ENCODE measurements at regions not wholly inside any gene's neighbourhood (a gene's known extent, or its start where the extent isn't known, plus 50 kb on each side); places are given as distances from the start of the nearest gene placed in this dataset.

DNA sequence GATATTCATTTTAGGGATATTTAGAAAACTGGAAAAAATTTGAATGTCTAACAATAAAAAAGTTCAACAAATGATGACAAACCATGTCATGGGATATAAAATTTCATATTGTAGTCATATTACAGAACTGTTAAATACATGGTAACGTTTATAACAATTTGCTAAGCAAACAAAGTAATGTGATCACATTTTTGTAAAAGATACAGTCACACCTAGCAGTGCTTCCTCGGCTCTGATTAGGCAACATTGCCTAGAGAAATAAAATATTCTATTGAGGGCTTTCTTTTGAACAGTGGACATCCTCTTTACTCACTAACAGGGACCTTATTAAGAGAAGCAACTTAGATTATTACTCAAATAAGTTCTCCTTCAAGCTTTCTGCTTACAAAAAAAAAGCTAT is 605.5 kb downstream of the GATA3 start:
- TF ChIP-seq, protein P1, sequence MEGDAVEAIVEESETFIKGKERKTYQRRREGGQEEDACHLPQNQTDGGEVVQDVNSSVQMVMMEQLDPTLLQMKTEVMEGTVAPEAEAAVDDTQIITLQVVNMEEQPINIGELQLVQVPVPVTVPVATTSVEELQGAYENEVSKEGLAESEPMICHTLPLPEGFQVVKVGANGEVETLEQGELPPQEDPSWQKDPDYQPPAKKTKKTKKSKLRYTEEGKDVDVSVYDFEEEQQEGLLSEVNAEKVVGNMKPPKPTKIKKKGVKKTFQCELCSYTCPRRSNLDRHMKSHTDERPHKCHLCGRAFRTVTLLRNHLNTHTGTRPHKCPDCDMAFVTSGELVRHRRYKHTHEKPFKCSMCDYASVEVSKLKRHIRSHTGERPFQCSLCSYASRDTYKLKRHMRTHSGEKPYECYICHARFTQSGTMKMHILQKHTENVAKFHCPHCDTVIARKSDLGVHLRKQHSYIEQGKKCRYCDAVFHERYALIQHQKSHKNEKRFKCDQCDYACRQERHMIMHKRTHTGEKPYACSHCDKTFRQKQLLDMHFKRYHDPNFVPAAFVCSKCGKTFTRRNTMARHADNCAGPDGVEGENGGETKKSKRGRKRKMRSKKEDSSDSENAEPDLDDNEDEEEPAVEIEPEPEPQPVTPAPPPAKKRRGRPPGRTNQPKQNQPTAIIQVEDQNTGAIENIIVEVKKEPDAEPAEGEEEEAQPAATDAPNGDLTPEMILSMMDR (IDR thresholded peaks at IDR 0.05): no peak
- no peak for TF ChIP-seq POLR2AphosphoS5 (IDR thresholded peaks at IDR 0.05)
- no peak for TF ChIP-seq POLR2A (IDR thresholded peaks at IDR 0.05)
- WGBS: 28% methylated on average over 2 of the region's 2 CpGs
- Histone ChIP-seq H3K36me3 (no peaks in the 10 kb centered on the region), H3K27me3 (replicated peaks; ENCODE audit: insufficient read depth) (no peaks in the 10 kb centered on the region), H3K4me3 (no peak overlapping the region), H3K9me3 (no peaks in the 10 kb centered on the region), H3K27ac (no peak overlapping the region), H3K4me1 (replicated peaks) (no peaks in the 10 kb centered on the region)
- DNase-seq (ENCODE audit: low spot score): no peak
- intact Hi-C loops (cut with DNase I): no loop called here

DNA sequence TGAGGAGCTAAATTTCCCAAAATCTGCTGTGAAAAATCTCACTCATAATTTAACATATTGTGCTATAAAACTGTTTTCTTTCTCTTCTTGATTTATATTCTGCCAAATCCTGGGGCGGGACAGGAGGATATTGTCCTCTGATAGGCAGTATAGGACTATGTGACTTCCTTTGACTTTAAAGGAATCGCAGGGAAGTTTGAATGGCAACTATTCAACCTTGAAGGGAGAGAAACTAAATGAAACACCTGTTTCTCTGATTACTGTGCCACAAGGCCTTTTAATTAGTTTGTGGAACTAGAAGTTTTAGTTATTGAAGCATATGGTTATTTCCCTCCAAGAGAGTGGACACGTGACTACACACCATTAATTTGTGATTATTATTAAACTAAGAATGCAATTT is 607.4 kb downstream of the GATA3 start:
- no peak overlapping the region for H3K4me3 ChIP-seq
- TF ChIP-seq, protein P1 (IDR thresholded peaks at IDR 0.05): no peak
- TF ChIP-seq POLR2AphosphoS5 (IDR thresholded peaks at IDR 0.05): no peak
- no peak for TF ChIP-seq POLR2A (IDR thresholded peaks at IDR 0.05)
- H3K36me3 ChIP-seq: no peaks in the 10 kb centered on the region
- no peaks in the 10 kb centered on the region for H3K4me1 ChIP-seq (replicated peaks)
- H3K27me3 ChIP-seq (replicated peaks; ENCODE audit: insufficient read depth): no peaks in the 10 kb centered on the region
- WGBS: 73% methylated on average over 3 of the region's 3 CpGs
- no peaks in the 10 kb centered on the region for H3K9me3 ChIP-seq
- intact Hi-C loops (cut with DNase I): no loop called here
- H3K27ac ChIP-seq: no peak overlapping the region
- DNase-seq (ENCODE audit: low spot score): no peak

DNA sequence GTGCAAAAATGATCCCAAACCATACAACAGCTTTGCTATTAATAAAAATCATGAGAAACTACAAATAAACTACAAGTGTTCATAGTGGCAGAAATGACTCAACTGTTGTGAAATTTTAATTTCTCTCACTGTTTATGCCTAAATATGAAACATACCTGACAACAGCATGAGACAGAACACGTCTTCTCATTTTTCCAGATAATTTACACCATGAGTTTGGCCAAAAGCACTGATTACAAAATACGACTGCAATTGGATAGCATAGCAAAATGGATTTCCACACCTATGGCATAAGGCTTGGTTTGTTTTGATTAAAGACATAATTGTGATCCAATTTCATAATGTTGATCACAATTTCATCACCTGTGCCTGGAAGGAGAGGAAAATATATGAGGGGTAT is 608.6 kb downstream of the GATA3 start:
- Histone ChIP-seq H3K36me3 (no peaks in the 10 kb centered on the region), H3K9me3 (no peaks in the 10 kb centered on the region), H3K27ac (no peak overlapping the region), H3K4me3 (no peak overlapping the region), H3K4me1 (replicated peaks) (no peaks in the 10 kb centered on the region), H3K27me3 (replicated peaks; ENCODE audit: insufficient read depth) (no peaks in the 10 kb centered on the region)
- intact Hi-C loops (cut with DNase I): no loop called here
- no peak for DNase-seq (ENCODE audit: low spot score)
- TF ChIP-seq, protein P1 (IDR thresholded peaks at IDR 0.05): no peak
- TF ChIP-seq POLR2A (IDR thresholded peaks at IDR 0.05) (no peak), POLR2AphosphoS5 (IDR thresholded peaks at IDR 0.05) (no peak)
- 70% methylated on average over 2 of the region's 2 CpGs for WGBS

DNA sequence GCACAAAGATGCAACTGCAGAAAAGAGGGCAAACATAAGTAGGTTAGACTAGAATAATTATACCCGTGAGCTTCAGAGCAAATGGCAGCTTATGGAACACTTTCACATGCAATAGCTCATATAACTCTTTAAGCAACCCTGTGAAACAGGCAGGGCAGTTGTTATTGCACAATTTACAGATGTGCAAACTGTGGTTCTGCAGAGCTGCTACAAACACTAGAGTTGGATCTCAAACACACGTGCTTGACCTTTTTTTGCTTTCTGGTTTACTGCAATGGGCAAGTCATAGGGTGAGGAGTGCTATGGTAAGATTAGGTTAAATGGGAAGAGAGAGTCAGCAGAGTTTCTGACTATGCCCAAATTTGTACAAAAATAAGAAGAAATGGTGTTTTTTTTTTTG is 610.8 kb downstream of the GATA3 start:
- WGBS: 89% methylated on average over 2 of the region's 2 CpGs
- Histone ChIP-seq H3K27me3 (replicated peaks; ENCODE audit: insufficient read depth) (no peaks in the 10 kb centered on the region), H3K36me3 (no peaks in the 10 kb centered on the region), H3K9me3 (no peaks in the 10 kb centered on the region), H3K27ac (no peak overlapping the region), H3K4me3 (no peak overlapping the region), H3K4me1 (replicated peaks) (no peaks in the 10 kb centered on the region)
- no peak for DNase-seq (ENCODE audit: low spot score)
- TF ChIP-seq, protein P1 (IDR thresholded peaks at IDR 0.05): no peak
- TF ChIP-seq POLR2AphosphoS5 (IDR thresholded peaks at IDR 0.05) (no peak), POLR2A (IDR thresholded peaks at IDR 0.05) (no peak)
- intact Hi-C loops (cut with DNase I): no loop called here

DNA sequence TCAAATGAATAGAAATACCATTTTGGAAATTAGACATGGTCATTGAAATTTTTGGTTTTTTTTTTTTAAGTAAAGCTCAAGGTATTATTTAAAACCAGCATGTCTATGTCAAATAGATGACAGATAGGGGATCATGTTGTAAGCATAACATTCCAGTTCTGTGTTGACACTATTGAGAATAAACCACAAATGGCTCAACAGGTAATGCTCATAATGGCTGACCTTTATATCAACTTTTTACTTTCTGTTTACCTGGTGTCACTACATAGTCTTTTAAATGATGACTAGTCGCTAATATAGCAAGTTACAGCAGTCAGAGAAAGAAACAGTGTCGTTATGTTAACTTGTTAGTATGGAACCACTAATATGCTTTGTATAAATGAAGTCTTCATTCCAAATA is 616.0 kb downstream of the GATA3 start:
- no peak overlapping the region for H3K27ac ChIP-seq
- 67% methylated on average over 2 of the region's 2 CpGs for WGBS
- no peak for DNase-seq (ENCODE audit: low spot score)
- H3K36me3 ChIP-seq: no peaks in the 10 kb centered on the region
- H3K4me1 ChIP-seq (replicated peaks): no peaks in the 10 kb centered on the region
- intact Hi-C loops (cut with DNase I): no loop called here
- no peaks in the 10 kb centered on the region for H3K9me3 ChIP-seq
- no peak overlapping the region for H3K4me3 ChIP-seq
- no peak for TF ChIP-seq POLR2AphosphoS5 (IDR thresholded peaks at IDR 0.05)
- TF ChIP-seq, protein P1 (IDR thresholded peaks at IDR 0.05): no peak
- no peak for TF ChIP-seq POLR2A (IDR thresholded peaks at IDR 0.05)
- no peaks in the 10 kb centered on the region for H3K27me3 ChIP-seq (replicated peaks; ENCODE audit: insufficient read depth)
